GM12892 (cell line): ENCODE measurements at regions not wholly inside any gene's neighbourhood (a gene's known extent, or its start where the extent isn't known, plus 50 kb on each side); places are given as distances from the start of the nearest gene placed in this dataset.

Experiments
- POLR2A ChIP-seq: IDR thresholded peaks from 2 replicates; pipeline ENCODE4 v1.6.1; 2011; ENCODE audit warnings: low read depth, low read length, control low read depth
- TAF1 ChIP-seq: IDR thresholded peaks from 2 replicates; pipeline ENCODE4 v1.6.1; 2011; ENCODE audit warnings: low read depth, mild to moderate bottlenecking, control low read depth, low read length, borderline replicate concordance

- TF ChIP-seq POLR2A (no peak), TAF1 (no peak)
Measured at GRCh38 chr3:117939425-117940027, 1095.1 kb downstream of the IGSF11 start.
